ENCODE measurements at regions not wholly inside any gene's neighbourhood (a gene's known extent, or its start where the extent isn't known, plus 50 kb on each side); places are given as distances from the start of the nearest gene placed in this dataset.

DNA sequence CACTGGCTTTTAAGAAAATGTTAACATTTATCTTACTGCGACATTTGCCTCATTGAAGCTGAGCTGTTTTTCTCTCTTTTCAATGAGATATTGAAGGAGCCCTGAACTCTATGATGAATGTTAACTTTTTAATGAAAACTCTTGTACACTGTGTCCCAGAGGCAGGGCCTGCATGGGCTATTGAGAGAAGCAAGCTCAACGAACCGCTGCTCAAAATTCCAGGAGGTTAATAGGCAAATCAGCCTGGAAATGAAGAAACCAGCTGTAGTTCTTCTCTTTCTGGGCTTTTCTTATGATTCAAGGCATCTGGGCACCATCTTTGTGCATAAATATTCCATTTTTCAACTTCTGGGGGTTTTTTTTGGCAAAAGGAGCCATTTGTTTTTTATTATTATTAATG is 168.4 kb upstream of the NPVF start:
- TF ChIP-seq MAFK (IDR thresholded peaks at IDR 0.05; ENCODE audit: partially characterized antibody) = no peak
- TF ChIP-seq CTCF (IDR thresholded peaks at IDR 0.05) = no peak
- no peak for TF ChIP-seq HOXA7 (CRISPR knock-in tag; IDR thresholded peaks at IDR 0.05)
- no peak for TF ChIP-seq RNF2 (IDR thresholded peaks at IDR 0.05; ENCODE audit: borderline replicate concordance, low read depth)
- TF ChIP-seq, protein P1, sequence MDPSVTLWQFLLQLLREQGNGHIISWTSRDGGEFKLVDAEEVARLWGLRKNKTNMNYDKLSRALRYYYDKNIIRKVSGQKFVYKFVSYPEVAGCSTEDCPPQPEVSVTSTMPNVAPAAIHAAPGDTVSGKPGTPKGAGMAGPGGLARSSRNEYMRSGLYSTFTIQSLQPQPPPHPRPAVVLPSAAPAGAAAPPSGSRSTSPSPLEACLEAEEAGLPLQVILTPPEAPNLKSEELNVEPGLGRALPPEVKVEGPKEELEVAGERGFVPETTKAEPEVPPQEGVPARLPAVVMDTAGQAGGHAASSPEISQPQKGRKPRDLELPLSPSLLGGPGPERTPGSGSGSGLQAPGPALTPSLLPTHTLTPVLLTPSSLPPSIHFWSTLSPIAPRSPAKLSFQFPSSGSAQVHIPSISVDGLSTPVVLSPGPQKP (IDR thresholded peaks at IDR 0.05; ENCODE audit: low read depth, low read length) = no peak
- no peak for TF ChIP-seq HES2 (IDR thresholded peaks at IDR 0.05)
- TF ChIP-seq, protein P2, sequence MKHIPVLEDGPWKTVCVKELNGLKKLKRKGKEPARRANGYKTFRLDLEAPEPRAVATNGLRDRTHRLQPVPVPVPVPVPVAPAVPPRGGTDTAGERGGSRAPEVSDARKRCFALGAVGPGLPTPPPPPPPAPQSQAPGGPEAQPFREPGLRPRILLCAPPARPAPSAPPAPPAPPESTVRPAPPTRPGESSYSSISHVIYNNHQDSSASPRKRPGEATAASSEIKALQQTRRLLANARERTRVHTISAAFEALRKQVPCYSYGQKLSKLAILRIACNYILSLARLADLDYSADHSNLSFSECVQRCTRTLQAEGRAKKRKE (CRISPR knock-in tag; IDR thresholded peaks at IDR 0.05; ENCODE audit: low read depth) = no peak
- TF ChIP-seq RCOR1 (IDR thresholded peaks at IDR 0.05; ENCODE audit: low read depth, low read length) = no peak
- TF ChIP-seq PHF8 (IDR thresholded peaks at IDR 0.05; ENCODE audit: borderline replicate concordance, low read depth) = no peak

Data from A549 (cell line).